Liver (tissue), 6 donors: ENCODE measurements at regions not wholly inside any gene's neighbourhood (a gene's known extent, or its start where the extent isn't known, plus 50 kb on each side); places are given as distances from the start of the nearest gene placed in this dataset.
"Not testable (repeated sequence)": the region's sequence is repeated elsewhere in the genome, so short reads cannot be mapped to it uniquely, and the experiment has no call there.

Experiments used
- DNase-seq: peaks from one replicate; pipeline ENCODE4 v3.0.0-alpha.2; 2017; ENCODE audit warnings: low spot score
- H3K27ac ChIP-seq, 2 donors: one replicate each; pipeline ENCODE4 v1.7.0; 2013; ENCODE audit warnings: inconsistent platforms in 2 of 2, low read length in 2 of 2, control low read depth in 1 of 2, low read depth in 1 of 2, mild to moderate bottlenecking in 1 of 2
- H3K27me3 ChIP-seq, 4 donors: one replicate each; pipeline versions ENCODE4 v1.6.1 to v1.7.0; 2013; ENCODE audit warnings: low read length in 3 of 4, inconsistent platforms in 1 of 4, mild to moderate bottlenecking in 1 of 4, moderate library complexity in 1 of 4; ENCODE audit not compliant: control insufficient read depth in 4 of 4, insufficient read depth in 4 of 4
- H3K36me3 ChIP-seq, 4 donors: one replicate each; pipeline versions ENCODE4 v1.6.1 to v1.7.0; 2013; ENCODE audit warnings: low read length in 3 of 4, mild to moderate bottlenecking in 3 of 4, low read depth in 1 of 4, moderate library complexity in 1 of 4; ENCODE audit not compliant: control insufficient read depth in 4 of 4, insufficient read depth in 3 of 4
- H3K4me1 ChIP-seq, 4 donors: one replicate each; pipeline versions ENCODE4 v1.6.1 to v1.7.0; 2013; ENCODE audit warnings: low read length in 3 of 4, mild to moderate bottlenecking in 3 of 4, moderate library complexity in 1 of 4; ENCODE audit not compliant: control insufficient read depth in 4 of 4, insufficient read depth in 4 of 4
- H3K4me3 ChIP-seq, 3 donors: one replicate each; pipeline versions ENCODE4 v1.6.1 to v1.7.0; 2013; ENCODE audit warnings: low read length in 3 of 3, control low read depth in 1 of 3, low read depth in 1 of 3, mild to moderate bottlenecking in 1 of 3
- H3K9ac ChIP-seq, 2 donors: one replicate each; pipeline ENCODE4 v1.7.0; 2013; ENCODE audit warnings: low read length in 2 of 2, mild to moderate bottlenecking in 2 of 2, moderate library complexity in 2 of 2, control low read depth in 1 of 2, low read depth in 1 of 2
- H3K9me3 ChIP-seq, 4 donors: one replicate each; pipeline versions ENCODE4 v1.6.1 to v1.7.0; 2013; ENCODE audit warnings: low read length in 3 of 4; ENCODE audit not compliant: control insufficient read depth in 4 of 4
- WGBS: extraction: QIAGEN DNeasy Blood & Tissue Kit; methylation state at CpG from one replicate; pipeline ENCODE4 v1.1.7; 2013; 5-methylcytosine and 5-hydroxymethylcytosine counted together
- donor health status: healthy.
- donor health status: healthy.
- donor health status: healthy.

GRCh38 chr2:89888693-89889092 lies 1197.2 kb downstream of the RPIA start:
- no CpG with 5 or more reads among the region's 4 CpGs for WGBS
- not testable (repeated sequence) for H3K27me3 ChIP-seq

GRCh38 chr2:89890185-89890773 lies 1198.8 kb downstream of the RPIA start:
- not testable (repeated sequence) for H3K4me1 ChIP-seq, H3K36me3 ChIP-seq, DNase-seq, H3K9me3 ChIP-seq, H3K27ac ChIP-seq, H3K9ac ChIP-seq, H3K27me3 ChIP-seq, H3K4me3 ChIP-seq
- WGBS: no CpG with 5 or more reads among the region's 7 CpGs

More at GRCh38 chr2:89888693-89889092, 1197.2 kb downstream of the RPIA start:
- not testable (repeated sequence) for H3K9ac ChIP-seq, H3K27ac ChIP-seq, H3K9me3 ChIP-seq, DNase-seq, H3K4me3 ChIP-seq, H3K36me3 ChIP-seq, H3K4me1 ChIP-seq

DNA sequence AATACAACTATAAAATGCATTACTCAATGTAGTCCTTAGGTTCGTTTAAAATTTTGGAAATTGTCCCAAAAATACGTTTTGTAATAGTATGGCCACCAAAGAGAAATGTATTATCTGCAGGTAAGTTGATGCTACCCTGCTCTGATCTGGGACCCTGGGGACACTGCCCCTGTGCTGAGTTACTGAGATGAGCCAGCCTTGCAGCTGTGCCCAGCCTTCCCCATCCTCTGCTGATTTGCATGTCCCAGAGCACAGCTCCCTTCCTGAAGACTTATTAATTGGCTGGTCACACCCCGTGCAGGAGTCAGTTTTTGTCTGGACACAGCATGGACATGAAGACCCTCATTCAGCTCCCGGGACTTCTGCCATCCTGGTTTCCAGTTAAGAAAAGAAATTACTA lies 1203.5 kb downstream of the RPIA start:
- H3K4me1 ChIP-seq, H3K36me3 ChIP-seq, DNase-seq, H3K4me3 ChIP-seq, H3K27ac ChIP-seq, H3K9ac ChIP-seq, H3K9me3 ChIP-seq, H3K27me3 ChIP-seq: not testable (repeated sequence)
- no CpG with 5 or more reads among the region's 4 CpGs for WGBS

GRCh38 chr2:89895629-89896028 lies 1204.2 kb downstream of the RPIA start:
- not testable (repeated sequence) for H3K4me3 ChIP-seq, DNase-seq, H3K9me3 ChIP-seq, H3K36me3 ChIP-seq, H3K4me1 ChIP-seq, H3K27ac ChIP-seq, H3K9ac ChIP-seq, H3K27me3 ChIP-seq
- WGBS: no CpG with 5 or more reads among the region's 6 CpGs

- WGBS: 46% methylated on average over 2 of the region's 2 CpGs
- H3K4me1 ChIP-seq, DNase-seq, H3K9ac ChIP-seq, H3K27me3 ChIP-seq, H3K36me3 ChIP-seq, H3K4me3 ChIP-seq, H3K9me3 ChIP-seq, H3K27ac ChIP-seq: not testable (repeated sequence)
Measured at GRCh38 chr2:89927018-89927417, 1235.5 kb downstream of the RPIA start.

GRCh38 chr2:89935436-89935835 lies 1244.0 kb downstream of the RPIA start:
- not testable (repeated sequence) for H3K36me3 ChIP-seq, H3K27ac ChIP-seq, H3K9me3 ChIP-seq, H3K4me3 ChIP-seq, H3K4me1 ChIP-seq, DNase-seq, H3K9ac ChIP-seq, H3K27me3 ChIP-seq
- WGBS: 54% methylated on average over 2 of the region's 2 CpGs

- not testable (repeated sequence) for H3K4me3 ChIP-seq, H3K27ac ChIP-seq, DNase-seq, H3K9me3 ChIP-seq, H3K36me3 ChIP-seq, H3K9ac ChIP-seq, H3K4me1 ChIP-seq, H3K27me3 ChIP-seq
- 69% methylated on average over 2 of the region's 2 CpGs for WGBS
Measured at GRCh38 chr2:89936011-89936410, 1244.5 kb downstream of the RPIA start.

- not testable (repeated sequence) for H3K4me3 ChIP-seq, H3K9ac ChIP-seq, H3K4me1 ChIP-seq, H3K36me3 ChIP-seq, H3K9me3 ChIP-seq, DNase-seq, H3K27ac ChIP-seq, H3K27me3 ChIP-seq
Measured at GRCh38 chr2:89936559-89936958, 1245.1 kb downstream of the RPIA start.

DNA sequence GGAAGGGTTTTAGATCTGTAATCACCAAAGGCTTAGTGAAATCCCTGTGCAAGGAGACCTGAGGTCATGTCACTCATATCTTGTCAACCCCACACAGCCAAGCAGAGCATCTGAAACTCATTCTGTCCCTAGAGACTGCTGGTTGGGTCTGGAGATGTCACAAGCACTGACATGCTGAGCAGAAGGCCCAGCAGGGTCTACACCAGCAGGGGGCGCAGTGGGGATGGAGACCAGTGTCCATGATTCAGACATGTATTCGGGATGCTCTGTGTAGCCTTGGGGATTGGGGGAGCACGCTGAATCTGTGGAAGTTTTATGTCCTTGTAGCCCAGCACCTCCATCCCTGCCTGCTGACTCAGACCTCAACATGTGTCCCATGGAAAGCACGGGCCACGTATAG lies 1247.3 kb downstream of the RPIA start:
- not testable (repeated sequence) for H3K27ac ChIP-seq, DNase-seq, H3K9ac ChIP-seq, H3K4me3 ChIP-seq, H3K4me1 ChIP-seq, H3K36me3 ChIP-seq, H3K9me3 ChIP-seq, H3K27me3 ChIP-seq
- WGBS: 29% methylated on average over 5 of the region's 5 CpGs
